Fibroblast of the aortic adventitia (primary cell): ENCODE measurements at regions not wholly inside any gene's neighbourhood (a gene's known extent, or its start where the extent isn't known, plus 50 kb on each side); places are given as distances from the start of the nearest gene placed in this dataset.

Source experiments
- DNase-seq: peaks from one replicate; pipeline ENCODE4 v3.0.0-alpha.2; 2010; ENCODE audit warnings: low read depth
- H3K4me3 ChIP-seq: 2 replicates; pipeline ENCODE4 v1.5.1; 2011; ENCODE audit warnings: low read depth, mild to moderate bottlenecking, control low read depth, low read length, moderate library complexity
- CTCF ChIP-seq: IDR thresholded peaks from 2 replicates; pipeline ENCODE4 v1.5.1; 2011; ENCODE audit warnings: mild to moderate bottlenecking, low read length, control low read depth, inconsistent platforms; ENCODE audit not compliant: insufficient read depth

GRCh38 chr4:81757691-81758090 lies 286.0 kb upstream of the RASGEF1B start:
- TF ChIP-seq CTCF, result no peak

DNA sequence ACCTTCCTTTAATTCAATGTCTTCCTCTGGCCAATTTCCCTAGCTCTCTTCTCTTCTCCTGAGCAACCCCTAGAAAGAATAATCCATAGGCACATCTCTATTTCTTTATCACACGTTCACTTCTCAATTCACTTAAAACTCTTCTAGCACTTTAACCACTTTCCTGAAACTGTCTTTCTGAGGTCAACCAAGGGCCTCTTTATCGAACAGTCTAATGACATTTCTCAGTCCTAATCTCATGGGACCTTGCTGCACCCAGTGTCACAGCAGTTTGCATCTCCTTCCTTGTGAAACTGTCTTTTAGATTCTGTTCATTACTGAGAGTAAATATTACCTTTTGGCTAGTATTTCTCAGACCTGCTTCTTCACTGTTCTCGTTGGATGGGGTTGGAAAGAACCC lies 285.3 kb upstream of the RASGEF1B start:
- no peak for TF ChIP-seq CTCF
- no peak for DNase-seq
- no peak overlapping the region for H3K4me3 ChIP-seq

More at GRCh38 chr4:81757691-81758090, 286.0 kb upstream of the RASGEF1B start:
- H3K4me3 ChIP-seq, result no peak overlapping the region
- DNase-seq, result no peak

- no peak for DNase-seq
- H3K4me3 ChIP-seq, result no peak overlapping the region
- TF ChIP-seq CTCF, result no peak
Observed at GRCh38 chr4:81756042-81756441, 284.3 kb upstream of the RASGEF1B start.

GRCh38 chr4:81754169-81754568 lies 282.5 kb upstream of the RASGEF1B start:
- no peak for TF ChIP-seq CTCF

GRCh38 chr4:81751531-81752289 lies 280.0 kb upstream of the RASGEF1B start:
- TF ChIP-seq CTCF, result no peak
- no peak overlapping the region for H3K4me3 ChIP-seq
- DNase-seq, result no peak

More at GRCh38 chr4:81754169-81754568, 282.5 kb upstream of the RASGEF1B start:
- no peak overlapping the region for H3K4me3 ChIP-seq
- no peak for DNase-seq

DNA sequence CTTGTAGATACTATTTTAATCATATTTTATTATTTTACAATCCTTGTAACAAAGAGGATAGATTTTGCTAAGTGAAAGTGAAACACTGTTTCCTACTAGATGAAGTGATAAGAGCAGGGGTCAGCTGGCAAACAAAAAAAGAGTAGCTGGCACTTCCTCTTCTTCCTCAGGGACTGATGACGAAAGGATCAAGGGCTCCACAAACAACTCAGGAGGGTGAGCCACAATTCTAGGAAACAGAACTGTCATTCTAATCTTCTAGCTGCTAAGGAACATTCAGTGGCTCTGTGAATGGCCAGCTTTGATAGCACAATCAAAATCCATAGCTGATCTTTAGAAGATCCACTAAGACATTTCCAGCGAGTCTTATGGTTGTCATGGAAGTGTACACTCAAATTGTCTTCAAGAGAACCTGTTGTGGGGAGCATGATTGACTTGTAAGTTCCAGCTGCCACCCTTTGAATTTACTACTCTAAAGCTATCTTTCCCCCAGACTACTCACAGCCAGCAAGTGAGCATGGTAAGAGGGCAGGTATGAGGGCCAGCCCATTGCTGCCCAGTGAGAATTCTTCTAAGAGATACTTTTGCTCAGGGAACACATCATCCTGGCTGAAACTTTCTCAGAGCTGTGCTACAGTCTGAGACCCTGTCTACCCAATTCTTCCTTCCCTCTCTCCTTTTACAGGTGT lies 275.7 kb upstream of the RASGEF1B start:
- no peak for TF ChIP-seq CTCF
- no peak for DNase-seq
- no peak overlapping the region for H3K4me3 ChIP-seq

DNA sequence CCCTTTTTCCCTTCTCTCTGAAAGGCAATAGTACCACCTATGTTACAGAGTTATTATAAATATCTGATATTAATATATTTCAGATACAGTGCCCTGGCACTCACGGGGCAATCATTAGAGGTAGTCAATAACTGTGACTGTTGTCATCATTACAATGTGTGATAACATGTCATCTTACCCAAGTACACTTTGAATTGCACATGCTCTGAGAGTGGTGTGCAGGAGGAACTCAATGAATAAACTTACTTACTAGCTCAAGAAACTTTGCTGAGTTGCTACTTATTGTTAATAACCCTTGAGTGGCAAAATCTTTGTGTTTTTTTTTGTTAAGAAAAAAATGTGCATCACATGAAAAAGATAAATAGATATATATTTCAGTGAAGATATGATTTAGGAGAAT lies 275.1 kb upstream of the RASGEF1B start:
- TF ChIP-seq CTCF, result no peak
- H3K4me3 ChIP-seq, result no peak overlapping the region

More for the DNA sequence above, 275.1 kb upstream of the RASGEF1B start:
- DNase-seq, result no peak
